Heart left ventricle (tissue), 13 donors: ENCODE measurements at regions not wholly inside any gene's neighbourhood (a gene's known extent, or its start where the extent isn't known, plus 50 kb on each side); places are given as distances from the start of the nearest gene placed in this dataset.

Source experiments
- POLR2A ChIP-seq, 2 donors: fragments of 450-650 bp; IDR thresholded peaks; one replicate each; pipeline ENCODE4 v1.6.1; 2017; ENCODE audit warnings: antibody characterized with exemption in 2 of 2, mild to moderate bottlenecking in 2 of 2, moderate library complexity in 2 of 2
- TF ChIP-seq, protein P1 (sequence below), 12 donors: fragments of 200-600 bp; sonication (generic) in 4 of 12; IDR thresholded peaks; one replicate each; pipeline versions ENCODE4 v1.5.0 to v1.8.0; 2018 to 2022; ENCODE audit warnings: antibody characterized with exemption in 12 of 12, mild to moderate bottlenecking in 5 of 12
- donor health status: ischemic (EF 13 %, LVEDD 7.1; RV severe dilation, severe dysfunction).
- donor health status: DM: no; HTN: yes; CAD: no.
- donor health status: DM: no; HTN: no; CAD: no.
- donor health status: ischemic (EF 25% LVEDD 6.9; RV normal size, moderate dysfunction).
- donor health status: ischemic (EF 25% LVEDD 5.7; RV mildly dilated, moderate dysfunction).
- donor health status: ischemic (EF 35%, LVEDD 5.7; RV mildly dilated, moderate dysfunction).
- donor health status: nonischemic (EF 11% LVEDD 7.7; RV severe dilation, severe dysfunction).
- donor health status: DM: yes; HTN: yes; CAD: no.
- donor health status: PGD.
- donor health status: ischemic (EF 29% LVEDD 5.4; RV normal size, mild dysfunction).
- donor health status: nonischemic (EF 23%, LVEDD 6.1; RV moderate dilation, normal function).

DNA sequence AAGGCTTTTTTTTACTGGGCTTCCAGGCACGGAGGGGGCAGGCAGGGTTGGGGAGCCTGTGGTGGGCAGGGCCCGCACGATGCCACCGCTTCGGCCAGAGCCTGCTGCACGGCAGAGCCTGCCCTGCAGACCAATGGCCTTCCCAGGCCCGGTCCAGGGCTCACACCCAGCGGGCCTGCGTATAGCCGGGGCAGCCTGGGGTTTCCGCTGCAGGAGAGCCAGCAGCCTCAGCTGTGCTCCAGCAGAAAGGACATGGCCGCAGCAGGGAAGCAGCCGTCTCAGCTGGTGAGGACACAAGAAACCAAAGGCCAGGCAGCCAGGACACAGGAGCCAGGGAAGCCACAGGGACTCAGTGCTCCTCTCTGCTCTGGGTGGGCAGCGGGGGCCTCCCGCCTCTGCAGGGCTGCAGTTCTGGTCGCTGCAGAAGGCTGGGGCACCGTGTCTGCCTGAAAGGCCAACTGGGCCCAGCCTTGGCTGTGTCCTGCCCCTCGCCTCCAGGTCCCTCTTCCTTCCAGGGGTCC, 90.6 kb downstream of the TTLL2 start:
- TF ChIP-seq POLR2A (IDR thresholded peaks at IDR 0.05) = no peak
- TF ChIP-seq, protein P1, sequence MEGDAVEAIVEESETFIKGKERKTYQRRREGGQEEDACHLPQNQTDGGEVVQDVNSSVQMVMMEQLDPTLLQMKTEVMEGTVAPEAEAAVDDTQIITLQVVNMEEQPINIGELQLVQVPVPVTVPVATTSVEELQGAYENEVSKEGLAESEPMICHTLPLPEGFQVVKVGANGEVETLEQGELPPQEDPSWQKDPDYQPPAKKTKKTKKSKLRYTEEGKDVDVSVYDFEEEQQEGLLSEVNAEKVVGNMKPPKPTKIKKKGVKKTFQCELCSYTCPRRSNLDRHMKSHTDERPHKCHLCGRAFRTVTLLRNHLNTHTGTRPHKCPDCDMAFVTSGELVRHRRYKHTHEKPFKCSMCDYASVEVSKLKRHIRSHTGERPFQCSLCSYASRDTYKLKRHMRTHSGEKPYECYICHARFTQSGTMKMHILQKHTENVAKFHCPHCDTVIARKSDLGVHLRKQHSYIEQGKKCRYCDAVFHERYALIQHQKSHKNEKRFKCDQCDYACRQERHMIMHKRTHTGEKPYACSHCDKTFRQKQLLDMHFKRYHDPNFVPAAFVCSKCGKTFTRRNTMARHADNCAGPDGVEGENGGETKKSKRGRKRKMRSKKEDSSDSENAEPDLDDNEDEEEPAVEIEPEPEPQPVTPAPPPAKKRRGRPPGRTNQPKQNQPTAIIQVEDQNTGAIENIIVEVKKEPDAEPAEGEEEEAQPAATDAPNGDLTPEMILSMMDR (IDR thresholded peaks at IDR 0.05) = no peak
